Suprapubic skin (tissue), 4 donors: ENCODE measurements at regions not wholly inside any gene's neighbourhood (a gene's known extent, or its start where the extent isn't known, plus 50 kb on each side); places are given as distances from the start of the nearest gene placed in this dataset.

Experiments
- CTCF ChIP-seq, 2 donors: fragments of 200-600 bp in 1 of 2; fragments of 450-650 bp in 1 of 2; sonication (generic) in 1 of 2; IDR thresholded peaks; one replicate each; pipeline ENCODE4 v1.5.1; 2016 to 2019; ENCODE audit warnings: antibody characterized with exemption in 2 of 2, mild to moderate bottlenecking in 1 of 2, moderate library complexity in 1 of 2
- EP300 ChIP-seq: sonication (generic); formaldehyde crosslinking; IDR thresholded peaks from one replicate; pipeline ENCODE4 v1.6.1; 2017; ENCODE audit warnings: antibody characterized with exemption
- POLR2A ChIP-seq, 2 donors: fragments of 450-650 bp; IDR thresholded peaks; one replicate each; pipeline ENCODE4 v1.6.1; 2017; ENCODE audit warnings: antibody characterized with exemption in 2 of 2, mild to moderate bottlenecking in 2 of 2, moderate library complexity in 2 of 2
- POLR2AphosphoS5 ChIP-seq, 3 donors: sonication (generic); formaldehyde crosslinking; IDR thresholded peaks; one replicate each; pipeline ENCODE4 v1.6.1; 2017; ENCODE audit warnings: antibody characterized with exemption in 3 of 3

- no peak for TF ChIP-seq POLR2A (IDR thresholded peaks at IDR 0.05)
- TF ChIP-seq CTCF (IDR thresholded peaks at IDR 0.05), result no peak
- TF ChIP-seq EP300, result no peak
- no peak for TF ChIP-seq POLR2AphosphoS5 (IDR thresholded peaks at IDR 0.05)
These were observed 59.0 kb upstream of the DLK1 start for GRCh38 chr14:100667656-100668055.
